Rectal smooth muscle tissue (tissue), 1 donor: ENCODE measurements at regions not wholly inside any gene's neighbourhood (a gene's known extent, or its start where the extent isn't known, plus 50 kb on each side); places are given as distances from the start of the nearest gene placed in this dataset.

ENCODE experiments used
- H3K27ac ChIP-seq: one replicate; pipeline ENCODE4 v1.7.0; 2013; ENCODE audit warnings: low read depth, low read length, inconsistent platforms
- H3K27me3 ChIP-seq: one replicate; pipeline ENCODE4 v1.7.0; 2013; ENCODE audit warnings: low read length; ENCODE audit not compliant: control insufficient read depth, insufficient read depth
- H3K36me3 ChIP-seq: one replicate; pipeline ENCODE4 v1.7.0; 2013; ENCODE audit warnings: low read length; ENCODE audit not compliant: control insufficient read depth, insufficient read depth
- H3K4me1 ChIP-seq: one replicate; pipeline ENCODE4 v1.7.0; 2013; ENCODE audit warnings: low read length; ENCODE audit not compliant: control insufficient read depth, insufficient read depth
- H3K4me3 ChIP-seq: one replicate; pipeline ENCODE4 v1.7.0; 2013; ENCODE audit warnings: low read length
- H3K9ac ChIP-seq: one replicate; pipeline ENCODE4 v1.7.0; 2013; ENCODE audit warnings: low read length

- Histone ChIP-seq H3K27me3 (no peaks in the 10 kb centered on the region), H3K36me3 (no peaks in the 10 kb centered on the region), H3K4me3 (no peak overlapping the region), H3K9ac (no peak overlapping the region), H3K27ac (no peak overlapping the region), H3K4me1 (no peaks in the 10 kb centered on the region)
Measured at GRCh38 chr5:105922080-105922479, 1748.7 kb downstream of the EFNA5 start.

GRCh38 chr5:105917189-105917588 is 1753.5 kb downstream of the EFNA5 start:
- H3K36me3 ChIP-seq, result no peaks in the 10 kb centered on the region
- no peak overlapping the region for H3K27ac ChIP-seq
- H3K9ac ChIP-seq, result no peak overlapping the region
- no peaks in the 10 kb centered on the region for H3K27me3 ChIP-seq
- no peaks in the 10 kb centered on the region for H3K4me1 ChIP-seq
- no peak overlapping the region for H3K4me3 ChIP-seq

- Histone ChIP-seq H3K36me3 (no peaks in the 10 kb centered on the region), H3K4me1 (no peaks in the 10 kb centered on the region), H3K27me3 (no peaks in the 10 kb centered on the region), H3K27ac (no peak overlapping the region), H3K4me3 (no peak overlapping the region), H3K9ac (no peak overlapping the region)
Measured at GRCh38 chr5:105907016-105907415, 1763.7 kb downstream of the EFNA5 start.

- H3K9ac ChIP-seq, result no peak overlapping the region
- H3K4me3 ChIP-seq, result no peak overlapping the region
- H3K27ac ChIP-seq, result no peak overlapping the region
- H3K36me3 ChIP-seq, result no peaks in the 10 kb centered on the region
- no peaks in the 10 kb centered on the region for H3K27me3 ChIP-seq
- H3K4me1 ChIP-seq, result no peaks in the 10 kb centered on the region
Measured at GRCh38 chr5:105905392-105905791, 1765.3 kb downstream of the EFNA5 start.

GRCh38 chr5:105903069-105903468 is 1767.7 kb downstream of the EFNA5 start:
- Histone ChIP-seq H3K27me3 (no peaks in the 10 kb centered on the region), H3K36me3 (no peaks in the 10 kb centered on the region), H3K4me3 (no peak overlapping the region), H3K9ac (no peak overlapping the region), H3K27ac (no peak overlapping the region), H3K4me1 (no peaks in the 10 kb centered on the region)

GRCh38 chr5:105899726-105900125 is 1771.0 kb downstream of the EFNA5 start:
- Histone ChIP-seq H3K4me3 (no peak overlapping the region), H3K27ac (no peak overlapping the region), H3K27me3 (no peaks in the 10 kb centered on the region), H3K9ac (no peak overlapping the region), H3K36me3 (no peaks in the 10 kb centered on the region), H3K4me1 (no peaks in the 10 kb centered on the region)

GRCh38 chr5:105898183-105898582 is 1772.6 kb downstream of the EFNA5 start:
- Histone ChIP-seq H3K36me3 (no peaks in the 10 kb centered on the region), H3K9ac (no peak overlapping the region), H3K27ac (no peak overlapping the region), H3K27me3 (no peaks in the 10 kb centered on the region), H3K4me3 (no peak overlapping the region), H3K4me1 (no peaks in the 10 kb centered on the region)

- H3K9ac ChIP-seq, result no peak overlapping the region
- H3K36me3 ChIP-seq, result no peaks in the 10 kb centered on the region
- H3K27ac ChIP-seq, result no peak overlapping the region
- H3K4me1 ChIP-seq, result no peaks in the 10 kb centered on the region
- H3K27me3 ChIP-seq, result no peaks in the 10 kb centered on the region
- H3K4me3 ChIP-seq, result no peak overlapping the region
Measured at GRCh38 chr5:105885266-105885665, 1785.5 kb downstream of the EFNA5 start.

- Histone ChIP-seq H3K4me1 (no peaks in the 10 kb centered on the region), H3K4me3 (no peak overlapping the region), H3K9ac (no peak overlapping the region), H3K27me3 (no peaks in the 10 kb centered on the region), H3K36me3 (no peaks in the 10 kb centered on the region), H3K27ac (no peak overlapping the region)
Measured at GRCh38 chr5:105882956-105883481, 1787.7 kb downstream of the EFNA5 start.

- Histone ChIP-seq H3K4me3 (no peak overlapping the region), H3K27ac (no peak overlapping the region), H3K27me3 (no peaks in the 10 kb centered on the region), H3K9ac (no peak overlapping the region), H3K4me1 (no peaks in the 10 kb centered on the region), H3K36me3 (no peaks in the 10 kb centered on the region)
Measured at GRCh38 chr5:105878402-105878801, 1792.3 kb downstream of the EFNA5 start.

GRCh38 chr5:105877592-105877991 is 1793.1 kb downstream of the EFNA5 start:
- no peak overlapping the region for H3K27ac ChIP-seq
- no peak overlapping the region for H3K4me3 ChIP-seq
- H3K27me3 ChIP-seq, result no peaks in the 10 kb centered on the region
- H3K9ac ChIP-seq, result no peak overlapping the region
- H3K36me3 ChIP-seq, result no peaks in the 10 kb centered on the region
- H3K4me1 ChIP-seq, result no peaks in the 10 kb centered on the region

- Histone ChIP-seq H3K27me3 (no peaks in the 10 kb centered on the region), H3K9ac (no peak overlapping the region), H3K4me3 (no peak overlapping the region), H3K4me1 (no peaks in the 10 kb centered on the region), H3K36me3 (no peaks in the 10 kb centered on the region), H3K27ac (no peak overlapping the region)
Measured at GRCh38 chr5:105874316-105874715, 1796.4 kb downstream of the EFNA5 start.

GRCh38 chr5:105872569-105873270 is 1798.0 kb downstream of the EFNA5 start:
- H3K36me3 ChIP-seq, result no peaks in the 10 kb centered on the region
- H3K27ac ChIP-seq, result no peak overlapping the region
- H3K4me3 ChIP-seq, result no peak overlapping the region

More at GRCh38 chr5:105872569-105873270, 1798.0 kb downstream of the EFNA5 start:
- H3K9ac ChIP-seq, result no peak overlapping the region
- no peaks in the 10 kb centered on the region for H3K4me1 ChIP-seq
- no peaks in the 10 kb centered on the region for H3K27me3 ChIP-seq
